HFFc6 (cell line): ENCODE measurements at regions not wholly inside any gene's neighbourhood (a gene's known extent, or its start where the extent isn't known, plus 50 kb on each side); places are given as distances from the start of the nearest gene placed in this dataset.

Source experiments
- DNase-seq: peaks from one replicate; pipeline ENCODE4 v3.0.0-alpha.2; 2018
- H3K27ac Mint-ChIP-seq: 2 replicates; pipeline ENCODE4 v1.8.0; 2020; ENCODE audit warnings: mild to moderate bottlenecking, mixed read lengths
- H3K27me3 Mint-ChIP-seq: 2 replicates; pipeline ENCODE4 v1.8.0; 2021; ENCODE audit warnings: mild to moderate bottlenecking, moderate library complexity, mixed read lengths; ENCODE audit not compliant: insufficient read depth
- H3K36me3 Mint-ChIP-seq: 2 replicates; pipeline ENCODE4 v1.8.0; 2021; ENCODE audit warnings: low read depth, mixed read lengths
- H3K4me1 Mint-ChIP-seq: 2 replicates; pipeline ENCODE4 v1.8.0; 2020; ENCODE audit warnings: low read depth, mixed read lengths
- H3K4me3 Mint-ChIP-seq: 2 replicates; pipeline ENCODE4 v1.8.0; 2020; ENCODE audit warnings: mild to moderate bottlenecking, moderate library complexity, mixed read lengths
- H3K9me3 Mint-ChIP-seq: 2 replicates; pipeline ENCODE4 v1.8.0; 2020; ENCODE audit warnings: mild to moderate bottlenecking, mixed read lengths
- TF ChIP-seq, protein P1 (sequence below): fragments of 200-600 bp; sonication (generic); IDR thresholded peaks from 2 replicates; pipeline ENCODE4 v1.5.0; 2021; ENCODE audit warnings: antibody characterized with exemption, mild to moderate bottlenecking

DNA sequence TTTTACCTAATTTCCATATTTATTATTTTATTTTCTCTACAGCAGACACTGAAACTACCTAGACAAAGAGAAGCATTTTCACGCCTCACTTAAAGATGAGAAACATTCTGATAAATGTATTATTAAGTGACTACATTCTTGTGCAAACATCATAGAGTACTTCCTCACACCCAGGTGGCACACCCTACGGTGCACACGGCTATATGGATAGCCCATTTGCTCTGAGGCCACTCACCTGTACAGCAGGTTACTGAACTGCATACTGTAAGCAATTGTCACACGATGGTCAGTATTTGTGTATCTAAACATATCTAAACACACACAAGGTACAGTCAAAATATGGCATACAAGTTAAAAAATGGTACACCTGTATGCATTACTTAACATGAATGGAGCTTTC is 481.4 kb downstream of the CMPK2 start:
- peaks cover 14% of the 10 kb centered on the region for H3K9me3 Mint-ChIP-seq
- H3K4me1 Mint-ChIP-seq: no peaks in the 10 kb centered on the region
- H3K27ac Mint-ChIP-seq: no peak overlapping the region
- no peak for DNase-seq
- TF ChIP-seq, protein P1, sequence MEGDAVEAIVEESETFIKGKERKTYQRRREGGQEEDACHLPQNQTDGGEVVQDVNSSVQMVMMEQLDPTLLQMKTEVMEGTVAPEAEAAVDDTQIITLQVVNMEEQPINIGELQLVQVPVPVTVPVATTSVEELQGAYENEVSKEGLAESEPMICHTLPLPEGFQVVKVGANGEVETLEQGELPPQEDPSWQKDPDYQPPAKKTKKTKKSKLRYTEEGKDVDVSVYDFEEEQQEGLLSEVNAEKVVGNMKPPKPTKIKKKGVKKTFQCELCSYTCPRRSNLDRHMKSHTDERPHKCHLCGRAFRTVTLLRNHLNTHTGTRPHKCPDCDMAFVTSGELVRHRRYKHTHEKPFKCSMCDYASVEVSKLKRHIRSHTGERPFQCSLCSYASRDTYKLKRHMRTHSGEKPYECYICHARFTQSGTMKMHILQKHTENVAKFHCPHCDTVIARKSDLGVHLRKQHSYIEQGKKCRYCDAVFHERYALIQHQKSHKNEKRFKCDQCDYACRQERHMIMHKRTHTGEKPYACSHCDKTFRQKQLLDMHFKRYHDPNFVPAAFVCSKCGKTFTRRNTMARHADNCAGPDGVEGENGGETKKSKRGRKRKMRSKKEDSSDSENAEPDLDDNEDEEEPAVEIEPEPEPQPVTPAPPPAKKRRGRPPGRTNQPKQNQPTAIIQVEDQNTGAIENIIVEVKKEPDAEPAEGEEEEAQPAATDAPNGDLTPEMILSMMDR: no peak
- no peak overlapping the region for H3K4me3 Mint-ChIP-seq
- peaks cover 2% of the 10 kb centered on the region; the same call in 1 of the 2 replicates for H3K27me3 Mint-ChIP-seq
- H3K36me3 Mint-ChIP-seq: no peaks in the 10 kb centered on the region

DNA sequence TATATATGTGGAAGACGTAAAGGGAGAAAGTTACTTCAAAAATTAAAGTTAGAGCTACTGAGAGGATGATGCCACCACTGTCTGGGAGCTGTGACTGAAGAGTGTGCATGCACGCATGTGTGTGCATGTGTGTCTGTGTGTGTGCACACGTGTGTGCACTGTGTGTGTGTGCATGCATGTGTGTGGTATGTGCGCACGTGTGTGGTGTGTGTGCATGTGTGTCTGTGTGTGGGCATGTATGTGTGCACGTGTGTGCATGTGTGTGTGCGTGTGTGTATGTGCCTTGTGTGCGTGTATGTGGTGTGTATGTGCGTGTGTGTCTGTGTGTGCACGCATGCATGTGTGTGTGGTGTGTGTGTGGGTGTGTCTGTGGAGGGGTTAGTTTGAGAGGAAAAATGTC is 473.4 kb downstream of the CMPK2 start:
- no peak overlapping the region for H3K27ac Mint-ChIP-seq
- DNase-seq: no peak
- H3K4me1 Mint-ChIP-seq: no peaks in the 10 kb centered on the region; the same call in 1 of the 2 replicates
- H3K36me3 Mint-ChIP-seq: no peaks in the 10 kb centered on the region; the same call in 1 of the 2 replicates
- H3K9me3 Mint-ChIP-seq: peaks cover 35% of the 10 kb centered on the region
- H3K4me3 Mint-ChIP-seq: no peak overlapping the region
- H3K27me3 Mint-ChIP-seq: peaks cover 1% of the 10 kb centered on the region
- TF ChIP-seq, protein P1: no peak

DNA sequence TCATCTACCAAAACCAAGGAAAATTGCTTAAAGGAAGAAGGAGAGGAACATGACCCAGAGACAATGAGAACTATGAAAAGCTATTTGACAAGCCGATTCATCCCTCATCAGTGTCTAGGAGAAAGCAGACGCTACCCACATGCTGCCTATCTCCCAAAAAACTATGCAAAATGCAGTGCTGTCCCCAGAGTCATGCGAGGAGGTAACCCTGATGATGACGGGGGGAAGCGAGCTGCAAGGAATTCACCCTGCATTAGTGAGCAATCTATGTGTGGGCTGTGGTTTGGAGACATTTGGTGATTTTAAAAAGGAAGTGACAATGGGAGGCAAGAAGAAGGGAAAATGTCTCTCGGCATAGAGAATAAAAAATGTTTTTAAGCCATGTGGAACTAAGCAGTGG is 472.7 kb downstream of the CMPK2 start:
- H3K27ac Mint-ChIP-seq: no peak overlapping the region
- no peak overlapping the region; the same call in 1 of the 2 replicates for H3K4me3 Mint-ChIP-seq
- DNase-seq: no peak
- no peaks in the 10 kb centered on the region; the same call in 1 of the 2 replicates for H3K36me3 Mint-ChIP-seq
- TF ChIP-seq, protein P1: no peak
- H3K9me3 Mint-ChIP-seq: peaks cover 36% of the 10 kb centered on the region
- no peaks in the 10 kb centered on the region; the same call in 1 of the 2 replicates for H3K4me1 Mint-ChIP-seq
- peaks cover 1% of the 10 kb centered on the region for H3K27me3 Mint-ChIP-seq

DNA sequence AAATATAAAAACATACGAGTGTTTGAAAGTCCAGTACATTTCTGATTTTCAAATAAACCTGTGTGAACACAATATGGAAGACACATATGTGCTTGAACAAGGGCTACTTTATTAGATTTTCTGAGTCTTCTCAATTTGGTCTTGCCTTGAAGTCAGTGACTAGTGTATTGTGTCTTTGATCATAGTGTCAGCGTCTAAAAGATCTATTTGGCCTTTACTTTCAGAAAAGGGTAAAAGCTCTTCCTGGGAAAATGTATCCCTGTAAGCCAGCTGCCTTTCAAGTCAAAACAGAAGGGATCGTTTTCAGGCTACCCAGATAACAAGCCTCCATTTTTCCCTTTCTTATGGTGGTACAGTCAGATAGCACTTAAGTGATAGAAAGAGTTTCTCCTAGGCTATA is 471.9 kb downstream of the CMPK2 start:
- no peak for DNase-seq
- Mint-ChIP-seq H3K4me3 (no peak overlapping the region), H3K4me1 (no peaks in the 10 kb centered on the region; the same call in 1 of the 2 replicates), H3K27ac (no peak overlapping the region), H3K27me3 (peaks cover 1% of the 10 kb centered on the region), H3K36me3 (no peaks in the 10 kb centered on the region; the same call in 1 of the 2 replicates), H3K9me3 (peaks cover 42% of the 10 kb centered on the region)
- TF ChIP-seq, protein P1: no peak

DNA sequence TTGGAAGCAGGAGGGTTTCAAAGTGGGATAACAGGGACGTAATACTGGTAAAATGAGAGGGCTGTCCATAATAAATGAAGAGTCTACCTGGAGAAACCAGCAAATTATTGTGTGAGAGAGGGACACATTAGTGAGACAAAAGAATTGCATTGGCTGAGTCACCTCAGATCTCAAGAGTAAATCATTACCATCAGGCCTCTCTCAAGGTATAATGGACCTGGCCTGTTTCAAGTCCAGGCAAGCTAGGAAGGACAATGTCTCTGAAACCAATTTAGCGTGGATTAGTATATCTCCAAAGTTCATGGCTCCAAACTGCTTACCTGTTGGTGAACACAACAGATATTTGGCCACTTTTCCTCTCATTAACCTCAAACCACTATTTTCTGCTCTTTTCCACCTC is 471.4 kb downstream of the CMPK2 start:
- H3K27ac Mint-ChIP-seq: no peak overlapping the region
- no peak overlapping the region for H3K4me3 Mint-ChIP-seq
- TF ChIP-seq, protein P1: no peak
- no peaks in the 10 kb centered on the region; the same call in 1 of the 2 replicates for H3K36me3 Mint-ChIP-seq
- H3K27me3 Mint-ChIP-seq: peaks cover 1% of the 10 kb centered on the region
- no peak for DNase-seq
- peaks cover 43% of the 10 kb centered on the region for H3K9me3 Mint-ChIP-seq
- H3K4me1 Mint-ChIP-seq: no peaks in the 10 kb centered on the region; the same call in 1 of the 2 replicates

DNA sequence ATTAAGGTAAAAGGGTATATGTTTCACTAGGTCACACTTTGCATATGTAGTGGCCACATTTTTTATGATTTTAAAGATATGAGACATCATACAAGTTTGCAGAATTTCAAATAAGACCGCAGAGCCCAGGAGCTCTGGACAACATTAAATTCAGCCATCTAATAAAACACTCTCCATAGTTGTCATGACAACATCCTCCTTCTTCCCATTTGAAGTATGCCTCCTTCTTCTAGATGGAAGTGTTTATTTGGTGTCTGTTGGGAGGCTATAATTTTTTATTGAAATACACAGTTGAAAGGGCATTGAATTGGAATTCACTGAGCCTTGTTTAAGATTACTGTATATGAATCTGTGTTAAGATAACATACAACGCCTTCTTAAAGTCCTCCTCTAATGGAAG is 467.3 kb downstream of the CMPK2 start:
- no peak overlapping the region for H3K4me3 Mint-ChIP-seq
- H3K27ac Mint-ChIP-seq: no peak overlapping the region
- H3K36me3 Mint-ChIP-seq: no peaks in the 10 kb centered on the region; the same call in 1 of the 2 replicates
- TF ChIP-seq, protein P1: no peak
- DNase-seq: no peak
- no peaks in the 10 kb centered on the region for H3K27me3 Mint-ChIP-seq
- H3K4me1 Mint-ChIP-seq: no peaks in the 10 kb centered on the region
- H3K9me3 Mint-ChIP-seq: peaks cover 30% of the 10 kb centered on the region
